Nucleus accumbens (tissue), 56 donors: ENCODE measurements at regions not wholly inside any gene's neighbourhood (a gene's known extent, or its start where the extent isn't known, plus 50 kb on each side); places are given as distances from the start of the nearest gene placed in this dataset.
"Not testable (repeated sequence)": the region's sequence is repeated elsewhere in the genome, so short reads cannot be mapped to it uniquely, and the experiment has no call there.

Experiments used
- DNase-seq, 56 donors: peaks; one replicate each; lab custom pipeline; 2025; lab: John Stamatoyannopoulos, UW

DNA sequence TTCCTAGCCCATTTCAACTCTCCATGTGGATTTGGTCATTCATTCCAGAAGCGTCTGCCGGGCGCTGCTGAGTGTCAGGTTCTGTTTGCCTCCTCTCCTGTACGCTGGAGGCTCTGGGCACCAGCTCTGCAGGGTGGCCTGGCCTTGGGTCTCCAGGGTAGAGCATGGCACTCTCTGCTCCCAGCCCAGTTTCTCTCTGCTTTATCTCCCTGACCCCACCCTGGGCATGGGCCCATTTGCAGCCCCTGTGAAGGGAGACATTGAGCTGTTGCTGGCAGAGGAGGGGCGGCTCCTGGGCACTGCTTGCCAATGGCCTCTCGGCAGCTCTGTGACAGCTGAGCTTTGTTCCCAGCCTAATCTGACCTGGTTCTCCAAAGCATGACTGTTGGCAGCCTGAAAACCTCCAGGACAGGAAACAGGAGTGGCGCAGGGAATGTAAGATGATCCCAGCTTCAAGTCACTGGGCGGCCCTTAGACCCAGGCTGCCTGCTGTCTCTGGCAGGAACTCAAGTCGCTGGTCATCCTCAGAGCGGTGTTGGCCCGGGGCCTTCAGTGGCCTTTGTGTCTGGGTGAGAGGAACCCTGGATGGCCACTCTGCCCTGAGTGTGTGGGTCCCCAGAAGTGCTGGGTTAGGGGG is 146.8 kb downstream of the SEC14L1 start:
- peak in 2 of 56 donors; percentile 16 to 42 for DNase-seq

DNA sequence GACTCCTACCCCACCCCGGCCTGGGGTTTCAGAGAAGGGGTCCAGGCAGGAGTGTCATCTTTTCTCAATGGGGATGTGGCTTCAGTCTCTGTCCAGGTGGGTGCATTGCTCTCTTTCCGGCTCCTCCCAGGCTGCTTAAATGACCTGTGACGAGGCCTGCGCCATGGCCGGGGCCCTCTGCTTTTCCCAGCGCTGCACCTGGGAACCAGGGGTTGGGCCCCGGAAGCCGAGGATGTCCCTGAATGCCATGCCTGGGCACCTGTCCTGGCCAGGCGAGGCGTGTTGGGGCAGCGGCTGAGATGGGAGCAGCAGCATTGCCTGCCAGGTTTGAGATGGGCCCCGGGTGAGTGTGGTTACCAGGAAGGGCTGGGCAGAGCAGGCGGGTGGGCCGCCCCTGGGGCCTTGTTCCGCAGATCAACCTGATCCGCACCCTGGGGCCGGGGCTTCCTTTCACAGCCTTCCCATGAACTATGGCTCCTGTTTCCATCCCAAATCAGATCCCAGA is 147.4 kb downstream of the SEC14L1 start:
- DNase-seq = no peak

DNA sequence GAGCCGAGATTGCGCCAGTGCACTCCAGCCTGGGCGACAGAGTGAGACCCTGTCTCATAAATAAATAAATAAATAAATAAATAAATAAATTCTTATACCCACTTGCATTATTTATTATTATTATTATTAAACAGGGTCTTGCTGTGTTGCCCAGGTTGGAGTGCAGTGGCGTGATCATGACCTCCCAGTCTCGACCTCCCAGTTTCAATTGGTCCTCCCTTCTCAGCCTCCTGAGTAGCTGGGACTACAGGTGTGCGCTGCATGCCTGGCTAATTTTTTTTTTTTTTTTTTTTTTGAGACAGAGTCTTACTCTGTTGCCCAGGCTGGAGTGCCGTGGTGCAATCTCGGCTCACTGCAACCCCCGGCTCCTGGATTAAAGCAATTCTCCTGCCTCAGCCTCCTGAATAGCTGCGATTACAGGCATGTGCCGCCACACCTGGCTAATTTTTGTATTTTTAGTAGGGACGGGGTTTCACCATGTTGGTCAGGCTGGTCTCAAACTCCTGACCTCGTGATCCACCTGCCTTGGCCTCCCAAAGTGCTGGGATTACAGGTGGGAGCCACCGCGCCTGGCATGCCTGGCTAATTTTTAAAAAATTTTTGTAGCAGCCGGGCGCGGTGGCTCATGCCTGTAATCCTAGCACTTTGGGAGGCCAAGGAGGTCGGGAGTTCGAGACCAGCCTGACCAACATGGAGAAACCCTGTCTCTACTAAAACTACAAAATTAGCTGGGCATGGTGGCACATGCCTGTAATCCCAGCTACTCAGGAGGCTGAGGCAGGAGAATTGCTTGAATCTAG is 150.2 kb downstream of the SEC14L1 start:
- DNase-seq = not testable (repeated sequence)

DNA sequence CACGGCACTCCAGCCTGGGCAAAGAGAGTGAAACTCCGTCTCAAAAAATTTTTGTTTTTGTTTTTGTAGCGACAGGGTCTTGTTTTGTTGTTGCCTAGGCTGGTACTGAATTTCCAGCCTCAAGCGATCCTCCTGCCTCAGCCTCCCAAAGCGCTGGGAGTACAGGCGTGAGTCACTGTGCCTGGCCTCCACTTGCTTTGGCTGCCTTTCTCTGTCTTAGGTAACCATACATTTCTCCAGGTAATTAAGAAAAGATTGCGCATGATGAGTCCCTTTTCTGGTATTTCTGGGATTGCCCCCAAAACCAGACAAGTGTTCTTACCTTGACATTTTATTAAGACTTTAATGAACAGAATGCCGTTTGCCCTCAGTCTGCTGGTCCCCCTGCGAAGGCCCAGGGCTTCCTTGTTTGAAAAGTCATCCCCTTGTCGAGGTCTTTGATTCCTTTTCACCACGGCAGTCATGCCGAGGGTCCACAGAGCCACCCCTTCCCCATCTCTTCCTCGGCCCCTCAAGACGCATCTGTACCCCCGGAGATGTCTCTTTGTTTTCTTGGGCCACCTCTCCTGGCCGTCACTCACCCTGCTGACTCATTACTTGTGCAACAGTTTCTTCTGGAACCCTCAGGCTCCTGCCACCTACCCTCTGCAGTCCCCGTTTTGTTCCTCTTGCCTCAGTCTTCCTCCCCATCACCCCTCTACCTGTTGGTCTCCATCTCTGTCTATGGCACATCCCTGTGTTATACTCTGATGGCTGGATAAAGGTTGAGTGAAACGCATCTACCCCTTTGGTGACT is 151.0 kb downstream of the SEC14L1 start:
- no peak for DNase-seq

DNA sequence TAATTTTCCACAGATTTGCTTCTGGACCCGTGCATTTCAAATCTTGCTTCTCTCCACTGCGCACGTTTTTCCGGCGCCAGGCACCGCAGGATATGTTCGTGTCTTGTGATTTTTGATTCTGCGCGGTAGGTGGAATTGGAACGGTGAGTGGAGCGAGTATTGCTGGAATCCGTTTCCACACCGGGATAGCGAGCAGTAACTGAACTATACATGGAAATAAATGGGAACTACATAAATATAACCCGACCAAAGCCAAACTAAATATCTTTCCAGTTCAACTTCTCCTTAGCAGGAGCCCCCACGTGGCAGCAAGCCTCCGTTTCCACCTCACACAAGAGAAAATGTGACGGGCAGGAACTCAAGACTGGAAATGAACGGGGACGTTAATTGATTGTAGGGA is 154.0 kb downstream of the SEC14L1 start:
- DNase-seq = no peak

DNA sequence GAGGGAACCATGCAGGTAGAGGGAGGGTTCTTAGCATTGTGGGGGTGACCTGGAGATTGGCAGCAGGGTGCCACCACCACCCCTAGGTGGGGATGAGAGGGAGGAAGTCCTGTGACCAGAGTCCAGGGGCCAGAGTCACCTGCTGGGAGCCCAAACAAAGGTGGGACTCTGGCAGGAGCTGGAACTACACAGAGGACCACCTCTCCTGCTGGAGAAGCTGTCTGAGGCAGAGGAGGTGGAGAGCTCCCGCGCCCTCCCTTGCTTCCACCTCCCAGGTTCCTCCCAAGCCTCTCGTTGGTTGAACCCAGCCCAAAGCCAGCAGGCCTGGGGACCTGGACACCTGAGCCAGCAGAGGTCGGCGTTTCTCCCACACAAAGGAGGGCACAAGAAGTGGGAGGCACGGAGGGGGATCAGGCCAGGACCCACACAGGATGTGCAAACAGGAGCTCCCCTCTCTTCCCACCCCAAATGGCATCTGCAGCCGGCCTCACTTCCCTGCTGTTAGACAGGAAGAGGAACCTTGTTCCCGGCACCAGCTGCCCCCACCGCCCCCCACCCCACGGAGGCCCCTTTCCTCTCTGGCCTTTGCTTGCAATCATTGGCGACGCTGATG is 154.6 kb downstream of the SEC14L1 start:
- DNase-seq = no peak

DNA sequence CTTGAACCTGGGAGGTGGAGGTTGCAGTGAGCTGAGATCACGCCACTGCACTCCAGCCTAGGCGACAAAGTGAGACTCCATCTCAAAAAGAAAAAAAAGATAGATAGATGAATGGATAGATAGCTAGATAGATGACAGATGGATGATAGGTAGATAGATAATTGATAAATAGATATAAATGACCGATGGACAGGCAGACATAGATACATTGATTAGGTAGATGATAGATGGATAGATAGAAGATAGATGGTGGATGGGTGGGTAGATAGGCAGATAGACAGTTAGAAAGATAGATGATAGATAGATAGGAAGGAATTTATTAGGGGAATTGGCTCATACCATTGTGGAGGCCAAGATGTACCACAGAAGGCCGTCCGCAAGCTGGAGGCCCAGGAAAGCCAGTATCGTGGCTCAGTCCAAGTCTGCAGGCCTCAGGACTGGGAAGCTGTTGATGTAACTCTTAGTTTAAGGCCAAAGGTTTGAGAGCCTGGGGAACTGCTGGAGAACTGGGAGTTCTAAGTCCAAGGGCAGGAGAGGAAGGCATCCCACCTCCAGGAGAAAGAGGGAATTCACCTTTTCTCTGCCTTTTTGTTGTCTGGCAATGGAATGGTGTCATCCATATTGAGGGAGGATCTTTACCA is 156.1 kb downstream of the SEC14L1 start:
- DNase-seq = no peak

DNA sequence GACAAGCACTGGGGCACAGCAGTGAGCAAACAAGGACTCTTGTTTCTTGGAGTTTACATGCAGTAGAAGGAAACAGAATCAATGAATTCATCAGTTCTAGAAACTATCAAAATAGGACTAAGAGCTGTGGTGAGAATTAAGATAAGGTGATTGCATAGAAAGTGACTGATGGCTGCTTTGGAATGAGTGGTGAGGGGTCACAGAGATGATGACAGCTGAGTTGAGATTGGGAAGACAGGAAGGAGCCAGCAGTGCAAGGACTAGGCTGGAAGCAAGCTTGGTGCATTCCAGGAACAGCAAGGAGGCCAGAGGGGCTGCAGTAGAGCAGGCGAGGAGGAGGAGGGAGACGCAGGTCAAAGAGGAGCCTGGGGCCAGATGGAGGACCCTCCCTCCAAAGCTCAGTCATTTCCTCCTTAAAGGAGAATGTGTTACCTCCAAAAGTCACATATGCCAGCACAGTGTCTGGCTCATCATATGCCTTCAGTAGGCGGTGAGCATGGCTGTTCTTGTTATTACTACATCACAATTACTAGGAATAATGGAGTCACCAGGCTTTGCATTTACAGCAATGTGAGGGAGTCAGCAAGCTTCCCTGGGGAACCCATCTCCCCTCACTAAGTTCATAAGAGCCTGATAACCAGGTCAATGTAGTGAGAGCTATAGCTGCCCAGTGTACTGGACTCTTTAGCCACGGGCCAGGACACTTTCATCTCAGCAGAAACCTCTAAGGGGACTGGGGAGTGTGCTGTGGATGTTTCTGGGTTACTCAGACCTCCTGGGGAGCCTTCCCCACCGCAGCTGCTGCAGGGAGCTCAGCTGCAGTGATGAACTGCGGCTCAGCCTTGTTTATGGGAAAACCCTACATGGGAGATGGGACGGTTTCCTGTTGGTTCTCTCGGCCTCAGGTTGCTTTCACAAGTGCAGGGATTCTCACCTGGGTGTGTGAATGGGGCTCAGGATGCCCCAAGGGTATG is 157.2 kb downstream of the SEC14L1 start:
- no peak for DNase-seq

DNA sequence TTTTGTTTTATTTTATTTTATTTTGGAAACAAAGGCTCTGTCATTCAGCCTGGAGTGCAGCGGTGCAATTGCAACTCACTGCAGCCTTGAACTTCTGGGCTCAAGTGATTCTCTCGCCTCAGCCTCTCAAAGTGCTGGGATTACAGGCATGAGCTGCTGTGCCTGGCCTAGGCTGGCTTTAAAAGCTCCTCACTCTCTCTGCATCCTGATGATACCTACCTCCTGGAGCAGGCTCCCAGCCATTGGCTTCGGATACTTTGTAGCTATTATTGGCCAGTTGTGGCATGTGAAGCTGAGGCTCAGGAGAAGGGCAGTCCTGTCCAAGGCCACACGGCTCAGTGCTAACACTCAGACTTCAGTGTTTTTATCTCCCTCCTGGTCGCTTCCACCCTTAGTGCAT is 158.0 kb downstream of the SEC14L1 start:
- no peak for DNase-seq

DNA sequence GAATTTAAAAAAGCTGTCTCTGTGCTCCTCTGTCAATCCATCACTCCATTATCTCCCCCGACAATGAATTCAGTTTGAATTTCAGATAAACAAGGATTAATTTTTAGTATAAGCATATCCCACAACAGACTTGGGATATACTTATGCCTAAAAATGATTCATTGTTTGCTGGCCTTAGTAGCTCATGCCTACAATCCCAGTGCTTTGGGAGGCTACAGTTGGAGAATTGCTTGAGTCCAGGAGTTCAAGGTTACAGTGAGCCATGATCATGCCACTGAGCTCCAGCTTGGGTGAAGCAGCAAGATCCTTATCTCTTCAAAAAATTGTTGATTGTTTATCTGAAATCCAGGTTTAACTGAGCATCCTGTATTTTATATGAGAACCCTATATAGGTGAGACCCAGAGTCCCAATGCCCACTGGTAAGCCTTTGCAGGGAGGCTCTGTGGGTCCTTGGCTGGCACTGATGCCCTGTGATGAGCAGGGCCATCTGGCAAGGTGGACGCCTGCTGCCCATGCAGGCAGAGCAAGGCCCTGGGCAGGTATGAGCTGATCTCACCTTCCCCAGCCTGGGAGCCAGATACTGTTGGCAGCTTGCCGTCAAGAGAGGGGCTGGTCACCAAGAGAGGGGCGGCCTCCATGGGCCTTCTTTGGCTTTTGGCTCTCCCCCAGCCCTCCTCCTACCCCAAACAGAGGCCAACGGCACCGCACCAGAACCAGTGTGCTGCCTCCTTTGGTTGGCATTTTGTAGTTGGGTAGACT is 158.7 kb downstream of the SEC14L1 start:
- no peak for DNase-seq

DNA sequence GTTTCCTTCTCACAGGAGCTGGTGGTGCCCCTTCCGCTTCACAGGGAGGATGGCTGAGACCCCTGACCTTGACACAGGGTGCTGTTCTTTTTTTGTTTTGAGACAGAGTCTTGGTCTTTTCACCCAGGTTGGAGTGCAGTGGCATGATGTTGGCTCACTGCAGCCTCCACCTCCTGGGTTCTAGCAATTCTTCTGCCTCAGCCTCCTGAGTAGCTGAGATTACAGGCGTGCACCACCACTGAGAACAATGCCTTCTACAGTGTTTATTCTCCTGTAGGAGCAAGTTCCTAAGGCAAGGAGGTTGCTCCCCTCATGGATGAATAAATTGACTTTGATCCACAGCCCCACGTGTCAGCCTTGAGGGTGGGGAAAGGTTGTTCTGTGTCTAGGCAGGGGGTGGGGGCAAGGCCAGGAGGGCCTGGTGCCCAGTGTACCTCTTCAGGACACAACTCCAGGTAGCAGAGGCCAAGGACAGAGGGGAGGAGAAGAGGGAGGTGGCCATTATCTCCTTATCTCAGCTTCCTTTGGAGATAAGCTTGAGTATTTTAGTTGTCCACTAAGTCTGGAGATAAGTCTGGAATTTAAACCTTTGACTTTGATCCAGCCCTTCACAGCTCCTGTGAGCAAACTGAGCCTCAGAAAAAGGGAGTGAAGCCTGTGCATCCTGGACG is 159.4 kb downstream of the SEC14L1 start:
- no peak for DNase-seq

DNA sequence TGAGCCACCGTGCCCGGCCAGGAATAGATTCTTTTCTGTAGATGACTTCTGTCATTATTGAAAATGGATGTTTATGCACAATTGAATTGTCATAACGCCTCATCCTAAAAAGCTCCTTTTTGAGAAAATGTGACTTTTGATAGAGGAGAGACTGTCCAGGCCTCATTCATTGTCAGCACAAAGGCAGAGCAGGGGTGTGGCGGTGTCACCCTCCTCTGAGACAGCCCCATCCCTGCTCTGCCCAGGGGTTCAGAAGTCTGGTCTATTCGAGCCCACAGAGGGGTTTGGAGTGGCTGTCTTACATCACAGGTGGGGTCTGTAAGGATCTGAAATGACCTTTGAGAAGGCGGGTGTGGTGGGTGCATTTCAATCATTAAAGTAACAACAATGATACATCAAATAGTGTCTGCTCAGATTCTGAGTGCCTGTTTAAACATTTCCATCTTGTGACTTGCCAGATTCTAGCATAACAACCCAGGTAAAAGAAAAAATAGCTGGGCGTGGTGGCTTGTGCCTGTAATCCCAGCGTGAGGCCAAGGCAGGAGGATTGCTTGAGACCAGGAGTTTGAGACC is 161.0 kb downstream of the SEC14L1 start:
- no peak for DNase-seq

DNA sequence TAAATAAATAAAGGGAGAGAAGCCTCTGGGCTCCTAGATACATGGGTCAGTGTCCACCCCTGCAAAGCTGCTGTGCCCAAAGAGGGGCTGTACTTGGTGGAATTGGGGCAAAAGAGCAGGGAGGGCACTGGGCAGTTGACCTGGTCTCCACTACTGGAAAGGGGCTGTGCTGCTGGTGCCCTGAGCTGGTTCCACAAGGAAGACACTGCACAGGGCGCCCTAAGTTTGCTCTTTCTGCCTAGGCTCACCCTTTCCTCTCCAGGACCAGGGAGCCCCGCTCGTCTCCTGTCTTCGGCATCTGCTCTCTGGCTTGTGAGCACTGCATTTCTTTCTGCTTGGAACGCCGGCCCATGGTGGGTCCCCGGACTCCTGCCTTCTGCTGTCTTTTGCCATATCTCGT is 161.9 kb downstream of the SEC14L1 start:
- no peak for DNase-seq

DNA sequence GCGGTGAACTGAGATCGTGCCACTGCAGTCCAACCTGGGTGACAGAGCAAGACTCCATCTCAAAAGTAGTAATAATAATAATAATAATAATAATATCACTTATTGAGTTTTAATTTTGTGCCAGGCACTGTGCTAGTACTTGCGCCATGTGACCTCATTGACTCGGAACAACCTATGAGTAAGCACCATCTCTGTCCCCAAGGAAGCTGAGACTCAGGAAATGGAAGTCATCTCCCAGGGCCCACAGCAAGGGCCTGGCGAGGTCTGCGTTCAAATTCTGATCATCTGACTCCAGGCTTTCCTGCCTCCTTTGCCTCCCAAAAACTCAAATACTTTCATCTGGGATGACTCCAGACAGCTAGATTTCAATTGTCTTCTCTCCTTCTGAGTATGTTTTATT is 162.9 kb downstream of the SEC14L1 start:
- DNase-seq = no peak

DNA sequence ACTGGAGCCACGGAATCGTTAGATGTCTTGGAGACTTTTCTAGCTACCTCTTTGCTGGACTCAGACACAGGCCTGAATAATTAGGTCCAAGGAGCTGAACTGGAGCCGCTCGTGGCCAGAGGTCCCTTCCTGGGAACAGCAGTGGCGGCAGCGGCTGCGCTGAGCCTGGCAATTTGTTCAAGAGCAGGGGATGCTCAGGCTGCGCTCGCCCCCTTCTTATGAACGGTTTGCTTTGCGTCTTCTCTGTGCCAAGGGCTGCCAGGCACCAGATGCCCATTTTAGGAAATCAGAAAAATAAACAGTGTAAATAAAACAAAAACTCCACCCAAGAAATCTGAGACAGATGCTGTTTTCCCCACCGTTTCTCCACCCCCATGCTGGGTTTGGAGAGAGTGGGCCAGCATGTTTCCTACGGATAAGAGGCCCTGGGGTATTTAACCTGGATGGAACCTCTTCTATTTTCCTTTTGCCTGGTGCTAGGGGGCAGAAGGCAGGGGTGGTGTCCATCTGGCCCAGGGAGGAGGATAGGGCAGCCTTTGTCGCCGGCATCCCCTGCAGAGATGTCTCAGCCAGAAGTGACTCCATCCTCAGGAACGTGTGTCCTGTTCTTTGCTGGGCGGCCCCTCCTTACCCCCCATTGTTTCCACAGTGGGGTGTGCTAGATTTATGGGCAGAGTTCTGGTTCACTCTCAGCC is 163.4 kb downstream of the SEC14L1 start:
- DNase-seq = no peak

DNA sequence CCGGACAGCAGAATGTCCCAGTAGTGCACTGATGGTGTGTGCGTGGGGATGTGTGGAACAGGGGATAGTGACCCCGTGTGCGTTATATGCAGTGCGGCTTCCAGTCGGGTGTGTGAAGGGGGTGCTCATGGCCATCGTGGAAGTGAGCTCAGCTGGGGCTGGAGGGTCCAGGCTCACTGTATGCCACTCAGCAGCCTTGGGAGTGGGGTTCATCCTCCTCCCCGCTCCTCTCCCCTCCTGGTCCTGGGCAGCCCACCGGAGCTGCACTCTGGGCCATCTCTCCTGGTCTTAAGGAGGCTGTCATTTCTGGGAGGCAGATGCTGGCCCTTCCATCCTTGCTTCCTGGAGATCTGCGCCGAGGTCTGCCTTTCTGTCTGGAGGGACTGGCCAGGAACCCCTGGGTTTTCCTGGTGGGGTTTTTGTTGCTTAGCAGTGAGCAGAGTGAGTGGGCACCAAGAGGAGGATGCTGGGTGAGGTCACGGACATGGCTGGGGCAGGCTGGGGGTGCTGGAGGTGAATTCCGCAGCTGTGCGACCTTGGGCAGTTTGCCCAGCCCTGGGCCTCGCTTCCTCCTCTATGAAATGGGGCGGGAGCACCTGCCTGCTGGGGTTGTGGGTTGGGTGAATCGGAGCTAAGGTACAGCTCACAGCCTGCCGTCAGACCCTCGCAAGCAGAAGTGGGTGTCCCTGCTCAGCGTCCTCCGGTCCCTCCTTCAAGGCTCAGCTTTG is 164.1 kb downstream of the SEC14L1 start:
- DNase-seq = no peak
